HG02759 (cell line): ENCODE measurements at regions not wholly inside any gene's neighbourhood (a gene's known extent, or its start where the extent isn't known, plus 50 kb on each side); places are given as distances from the start of the nearest gene placed in this dataset.
"Not testable (repeated sequence)": the region's sequence is repeated elsewhere in the genome, so short reads cannot be mapped to it uniquely, and the experiment has no call there.

Experiments used
- ATAC-seq: cut with Tn5 transposase; IDR thresholded peaks from one replicate; pipeline ENCODE4 v1.9.1; 2021; ENCODE audit warnings: mild to moderate bottlenecking, moderate library complexity; ENCODE audit not compliant: unreplicated experiment

- ATAC-seq: not testable (repeated sequence)
Observed at GRCh38 chr10:35776557-35776956, 134.5 kb upstream of the FZD8 start.

GRCh38 chr10:35774109-35774508, 132.0 kb upstream of the FZD8 start:
- ATAC-seq: no peak

DNA sequence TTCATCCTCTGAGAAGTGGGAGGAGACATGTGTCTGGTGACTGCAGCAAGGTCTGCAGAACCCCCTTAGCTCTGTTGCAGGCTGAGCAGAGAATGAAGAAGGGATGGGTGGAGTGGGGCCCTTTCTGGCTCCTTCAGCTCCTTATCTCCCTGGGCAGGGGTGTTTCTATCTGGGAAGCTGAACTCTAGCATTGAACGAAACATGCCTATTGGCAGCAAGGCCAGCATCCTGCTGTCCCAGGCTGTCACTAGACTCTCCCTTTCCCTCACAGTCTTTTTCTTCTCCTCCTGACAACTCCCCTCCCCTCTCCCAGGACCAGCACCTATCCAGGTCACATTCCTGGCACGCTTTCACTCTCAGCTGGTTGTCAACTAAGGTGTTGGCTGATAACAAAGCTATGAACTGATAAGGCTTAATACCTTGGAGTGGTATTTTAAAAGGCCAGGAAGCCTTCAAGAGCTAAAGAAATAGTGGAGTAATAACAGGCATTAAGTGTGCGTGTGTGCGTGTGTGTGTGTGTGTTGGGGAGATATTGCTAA, 128.8 kb upstream of the FZD8 start:
- no peak for ATAC-seq

GRCh38 chr10:35769795-35770194, 127.7 kb upstream of the FZD8 start:
- ATAC-seq: no peak

- no peak for ATAC-seq
Observed at GRCh38 chr10:35768731-35769130, 126.6 kb upstream of the FZD8 start.

DNA sequence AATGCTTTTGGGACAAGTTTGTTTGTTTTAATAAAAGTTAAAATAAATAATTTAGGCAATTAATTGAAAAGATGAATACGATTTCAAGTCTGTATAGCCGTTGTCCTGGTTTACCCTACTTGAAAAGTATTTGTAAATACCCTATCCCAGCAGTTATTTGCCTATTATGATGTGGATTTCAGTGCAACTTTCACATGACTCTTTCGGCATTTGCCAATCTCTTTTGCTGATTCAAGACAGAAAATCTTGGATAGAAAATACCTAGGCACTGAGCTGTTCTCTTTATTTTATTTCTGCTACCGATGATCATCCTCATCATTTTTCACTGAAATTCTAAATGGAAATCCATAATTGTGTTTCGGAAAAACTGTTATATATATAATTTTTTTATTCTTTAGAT, 125.9 kb upstream of the FZD8 start:
- no peak for ATAC-seq

DNA sequence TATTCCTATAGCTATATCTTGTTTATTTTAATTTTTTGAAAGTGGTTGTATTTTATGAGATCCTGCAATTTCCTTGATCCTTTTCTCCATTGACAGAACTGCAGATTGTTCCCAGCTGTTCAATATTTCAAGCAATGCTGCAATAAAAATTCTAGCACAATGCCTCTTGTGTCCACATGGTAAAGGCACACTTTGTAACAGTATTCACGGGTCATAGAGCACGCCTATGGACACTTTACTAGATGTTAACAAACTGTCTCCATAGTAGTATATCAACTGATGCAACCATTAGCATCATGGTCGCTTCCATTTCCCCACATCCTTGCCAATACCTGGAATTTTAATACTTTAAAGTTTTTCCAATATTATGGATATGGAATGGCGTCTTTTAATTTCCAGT, 123.9 kb upstream of the FZD8 start:
- no peak for ATAC-seq

- no peak for ATAC-seq
Observed at GRCh38 chr10:35765066-35765527, 123.0 kb upstream of the FZD8 start.

DNA sequence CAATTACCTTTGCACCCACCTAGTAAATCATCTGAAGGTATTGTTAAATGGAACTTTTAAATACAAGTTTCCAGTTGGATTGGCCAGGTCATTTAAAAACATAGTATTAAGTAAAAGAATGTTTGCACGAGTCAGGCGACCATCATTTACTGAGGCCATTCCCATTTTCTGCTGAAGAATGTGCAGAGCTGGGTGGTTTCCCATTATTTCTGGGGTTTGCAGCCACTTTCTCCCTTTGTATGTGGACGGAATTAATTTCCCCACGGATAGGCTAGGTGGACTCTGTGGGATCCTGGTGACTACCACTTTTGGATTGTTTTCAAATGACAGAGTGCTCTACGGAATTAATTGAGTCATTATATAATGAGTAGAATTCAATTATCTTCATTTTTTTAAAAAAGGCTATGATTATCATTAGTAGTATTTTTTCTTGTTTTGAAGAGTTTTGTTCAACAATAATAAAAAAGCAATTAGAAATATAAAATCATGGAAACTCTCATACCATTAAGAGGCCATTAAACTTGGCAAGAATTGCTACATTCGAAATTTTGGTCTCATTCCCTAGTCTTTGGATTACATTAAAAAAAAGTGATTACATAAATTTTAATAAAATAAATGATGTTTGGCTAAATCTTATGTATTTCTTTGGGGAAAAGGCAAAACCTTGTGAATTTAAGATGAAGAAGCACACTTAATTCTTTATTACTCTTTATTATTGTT, 120.4 kb upstream of the FZD8 start:
- ATAC-seq: no peak

DNA sequence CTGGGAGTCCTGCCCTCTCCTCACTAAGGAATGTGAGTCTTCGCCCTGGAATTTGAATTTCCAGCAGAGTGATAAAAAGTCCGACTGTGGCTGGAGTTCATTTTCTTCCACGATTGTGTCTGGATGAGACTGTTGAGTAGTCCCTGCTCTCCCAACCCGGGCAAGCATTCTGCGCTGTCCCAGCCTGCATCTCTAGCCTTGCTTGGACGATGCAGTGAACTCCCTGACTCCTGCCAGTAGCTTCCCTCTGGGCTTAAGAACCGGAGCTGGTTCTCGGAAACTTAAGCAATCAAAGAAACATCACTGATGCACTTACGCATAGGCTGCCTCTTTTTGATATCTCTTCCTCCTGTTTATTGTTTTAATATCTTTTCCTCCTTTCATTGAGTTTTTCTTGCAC, 116.0 kb upstream of the FZD8 start:
- ATAC-seq: no peak

- ATAC-seq: no peak
Observed at GRCh38 chr10:35754519-35754918, 112.4 kb upstream of the FZD8 start.

GRCh38 chr10:35752469-35753461, 110.7 kb upstream of the FZD8 start:
- ATAC-seq: no peak

GRCh38 chr10:35751347-35751746, 109.3 kb upstream of the FZD8 start:
- ATAC-seq: no peak

DNA sequence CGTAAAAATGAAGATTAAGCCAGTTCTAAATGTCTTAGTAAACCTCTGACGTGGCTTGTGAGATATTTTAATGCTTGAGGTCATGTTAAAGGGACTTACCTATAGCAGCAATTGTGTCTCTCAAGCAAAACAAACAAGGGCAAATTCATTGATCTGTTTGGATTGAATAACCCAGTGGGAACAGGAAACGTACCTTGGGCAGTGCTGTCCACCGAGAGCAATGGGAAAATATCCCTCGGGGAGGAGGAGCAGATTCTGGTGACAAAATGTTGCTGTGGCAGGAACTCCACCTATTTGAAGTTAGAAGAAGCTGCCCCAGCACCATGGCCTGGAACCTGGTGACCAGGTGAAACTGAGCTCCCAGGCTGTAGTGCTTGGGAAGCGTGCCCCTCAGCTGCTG, 107.1 kb upstream of the FZD8 start:
- ATAC-seq: no peak

GRCh38 chr10:35745617-35746403, 103.7 kb upstream of the FZD8 start:
- ATAC-seq: no peak

DNA sequence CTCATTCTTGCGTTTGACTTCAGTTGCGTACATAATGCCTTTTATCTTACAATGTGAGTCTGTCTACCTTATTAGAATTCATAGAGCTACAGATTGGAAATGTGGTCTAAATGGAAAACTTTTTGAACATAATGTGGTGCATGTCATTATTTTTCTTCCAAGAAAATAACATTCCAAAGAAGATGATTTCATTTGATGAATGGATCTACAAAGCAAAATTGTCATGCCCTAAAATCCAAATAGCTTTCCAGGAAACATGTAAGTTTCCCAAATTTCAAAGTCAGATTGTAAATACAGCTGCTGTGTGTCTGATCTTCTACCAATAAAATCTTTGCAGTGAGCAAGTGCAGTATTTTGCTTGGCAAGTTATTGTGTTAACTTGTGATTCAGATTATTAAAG, 101.8 kb upstream of the FZD8 start:
- ATAC-seq: no peak

GRCh38 chr10:35743351-35743750, 101.3 kb upstream of the FZD8 start:
- ATAC-seq: no peak

DNA sequence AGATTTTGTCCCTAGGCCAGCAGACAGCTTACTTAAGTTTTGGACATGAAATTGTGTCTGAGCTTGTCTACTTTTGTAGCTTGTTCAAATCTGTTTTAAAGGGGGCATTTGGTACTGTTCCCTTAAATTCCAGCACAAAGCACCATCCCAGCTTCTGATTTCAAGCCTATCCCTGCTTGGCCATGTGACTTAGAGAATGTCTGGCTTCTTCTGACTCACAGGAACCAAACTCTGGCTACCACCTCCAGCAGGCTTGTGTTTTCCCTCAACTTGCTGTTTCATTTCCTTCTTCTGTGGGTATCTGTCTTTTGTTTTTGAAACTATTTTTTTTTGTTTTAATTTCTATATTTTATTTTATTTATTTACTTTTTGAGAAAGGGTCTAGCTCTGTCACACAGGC, 97.9 kb upstream of the FZD8 start:
- ATAC-seq: no peak

DNA sequence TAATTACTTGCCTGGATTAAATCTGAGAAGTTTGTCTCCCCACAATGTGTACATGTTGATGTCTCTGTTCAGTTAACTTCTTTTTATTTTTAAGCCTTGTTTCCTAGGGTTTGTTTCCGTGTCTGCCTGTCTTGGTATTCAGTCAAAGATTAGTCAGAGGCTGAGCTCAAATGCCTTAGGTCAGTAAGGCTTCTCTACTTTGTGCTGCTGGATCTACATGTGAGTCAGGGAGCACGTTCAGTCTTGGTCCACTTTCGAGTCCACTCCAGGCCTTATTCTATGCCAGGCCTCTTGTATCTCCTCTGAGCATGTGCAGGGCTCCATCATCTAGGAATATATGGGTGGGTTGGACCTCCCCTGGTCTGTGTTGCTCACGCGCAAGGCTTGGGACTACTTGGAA, 93.3 kb upstream of the FZD8 start:
- no peak for ATAC-seq

- ATAC-seq: no peak
Observed at GRCh38 chr10:35731828-35732227, 89.7 kb upstream of the FZD8 start.

DNA sequence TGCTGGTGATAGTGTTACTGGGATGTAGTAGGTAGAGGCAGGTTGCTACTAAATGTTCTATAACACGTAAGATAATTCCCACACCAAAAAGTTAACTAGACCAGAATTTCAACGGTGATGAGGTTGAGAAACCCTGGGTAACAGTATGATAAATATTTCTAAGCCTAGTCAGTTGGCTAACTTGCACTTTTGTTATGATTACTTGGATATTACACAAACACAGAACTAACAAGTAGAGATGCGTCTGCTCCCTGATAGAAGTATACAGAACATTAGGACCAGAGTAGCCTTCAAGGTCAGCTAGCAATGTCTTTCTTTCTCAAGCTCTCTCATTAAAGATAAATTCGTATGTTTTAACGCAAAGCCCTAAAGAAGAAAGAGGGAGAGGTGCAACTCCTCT, 86.2 kb upstream of the FZD8 start:
- ATAC-seq: no peak
